A673 (cell line): ENCODE measurements at regions not wholly inside any gene's neighbourhood (a gene's known extent, or its start where the extent isn't known, plus 50 kb on each side); places are given as distances from the start of the nearest gene placed in this dataset.

ENCODE experiments used
- BruUV-seq: library from RNA; stranded (reverse); fragments of 400-500 nt; replicated peaks from 2 replicates; lab custom pipeline; 2021; lab: Mats Ljungman, UMichigan
- CTCF ChIA-PET: fragments of 300-600 bp; sonication (Branson Sonifier 250); formaldehyde crosslinking; loops from one replicate; lab custom pipeline; 2022; ENCODE audit warnings: antibody characterized with exemption; lab: Charles Lee
- POLR2A ChIA-PET: fragments of 300-600 bp; sonication (Branson Sonifier 250); formaldehyde crosslinking; loops from one replicate; lab custom pipeline; 2022; ENCODE audit warnings: antibody characterized with exemption; ENCODE audit not compliant: low non-redundant PET; lab: Charles Lee
- DNase-seq: peaks from one replicate; pipeline ENCODE4 v3.0.0-alpha.2; 2015; ENCODE audit warnings: low spot score
- H3K27ac ChIP-seq: fragments of 200-600 bp; sonication (generic); 2 replicates; pipeline ENCODE4 v1.5.1; 2016; ENCODE audit warnings: mixed run types, low read depth, mild to moderate bottlenecking, mixed read lengths, antibody characterized with exemption, low read length; ENCODE audit not compliant: poor library complexity, severe bottlenecking
- H3K27me3 ChIP-seq: fragments of 200-600 bp; sonication (generic); replicated peaks from 2 replicates; pipeline ENCODE4 v1.6.1; 2017; ENCODE audit warnings: mixed run types, low read depth, mild to moderate bottlenecking, mixed read lengths, antibody characterized with exemption, low read length; ENCODE audit not compliant: insufficient read depth, poor library complexity
- H3K36me3 ChIP-seq: fragments of 200-600 bp; sonication (generic); 2 replicates; pipeline ENCODE4 v1.6.1; 2016; ENCODE audit warnings: mixed run types, mild to moderate bottlenecking, mixed read lengths, antibody characterized with exemption, low read length; ENCODE audit not compliant: insufficient read depth, poor library complexity, severe bottlenecking
- H3K4me1 ChIP-seq: fragments of 200-600 bp; sonication (generic); 2 replicates; pipeline ENCODE4 v1.6.1; 2017; ENCODE audit warnings: mixed run types, mild to moderate bottlenecking, mixed read lengths, antibody characterized with exemption, low read length; ENCODE audit not compliant: insufficient read depth, poor library complexity, severe bottlenecking
- H3K4me3 ChIP-seq: fragments of 200-600 bp; sonication (generic); 2 replicates; pipeline ENCODE4 v1.5.1; 2016; ENCODE audit warnings: low read depth, mixed run types, mild to moderate bottlenecking, mixed read lengths, low read length; ENCODE audit not compliant: poor library complexity, severe bottlenecking
- H3K9me3 ChIP-seq: fragments of 200-600 bp; sonication (generic); 2 replicates; pipeline ENCODE4 v1.6.1; 2016; ENCODE audit warnings: mixed run types, low read depth, mild to moderate bottlenecking, mixed read lengths, antibody characterized with exemption, low read length; ENCODE audit not compliant: poor library complexity, severe bottlenecking
- EZH2 ChIP-seq: fragments of 200-600 bp; sonication (generic); IDR thresholded peaks from 2 replicates; pipeline ENCODE4 v1.6.1; 2017; ENCODE audit warnings: borderline replicate concordance, low read depth, mild to moderate bottlenecking, mixed read lengths, antibody characterized with exemption, low read length; ENCODE audit not compliant: poor library complexity, severe bottlenecking
- intact Hi-C: fragments of 100-400 bp; cut with micrococcal nuclease; formaldehyde crosslinking; loops from one replicate; pipeline ENCODE4 v1.10.0; 2022; ENCODE audit not compliant: unreplicated experiment
- TF ChIP-seq, protein P1 (sequence below): fragments of 300-800, 200-600 bp; sonication (generic); conservative IDR thresholded peaks from 2 replicates; pipeline ENCODE4 v1.5.1; 2017; ENCODE audit warnings: low read depth, mild to moderate bottlenecking, antibody characterized with exemption, low read length, moderate library complexity, mixed read lengths

GRCh38 chrX:39890807-39891206 lies 207.0 kb downstream of the BCOR start:
- H3K36me3 ChIP-seq: no peaks in the 10 kb centered on the region
- ChIA-PET CTCF (no interaction called here), POLR2A (no interaction called here)
- no peak for DNase-seq
- no peaks in the 10 kb centered on the region for H3K9me3 ChIP-seq
- intact Hi-C loops: no loop called here
- no peak overlapping the region for H3K4me3 ChIP-seq
- no peak overlapping the region for H3K27ac ChIP-seq
- TF ChIP-seq EZH2: no peak
- TF ChIP-seq, protein P1, sequence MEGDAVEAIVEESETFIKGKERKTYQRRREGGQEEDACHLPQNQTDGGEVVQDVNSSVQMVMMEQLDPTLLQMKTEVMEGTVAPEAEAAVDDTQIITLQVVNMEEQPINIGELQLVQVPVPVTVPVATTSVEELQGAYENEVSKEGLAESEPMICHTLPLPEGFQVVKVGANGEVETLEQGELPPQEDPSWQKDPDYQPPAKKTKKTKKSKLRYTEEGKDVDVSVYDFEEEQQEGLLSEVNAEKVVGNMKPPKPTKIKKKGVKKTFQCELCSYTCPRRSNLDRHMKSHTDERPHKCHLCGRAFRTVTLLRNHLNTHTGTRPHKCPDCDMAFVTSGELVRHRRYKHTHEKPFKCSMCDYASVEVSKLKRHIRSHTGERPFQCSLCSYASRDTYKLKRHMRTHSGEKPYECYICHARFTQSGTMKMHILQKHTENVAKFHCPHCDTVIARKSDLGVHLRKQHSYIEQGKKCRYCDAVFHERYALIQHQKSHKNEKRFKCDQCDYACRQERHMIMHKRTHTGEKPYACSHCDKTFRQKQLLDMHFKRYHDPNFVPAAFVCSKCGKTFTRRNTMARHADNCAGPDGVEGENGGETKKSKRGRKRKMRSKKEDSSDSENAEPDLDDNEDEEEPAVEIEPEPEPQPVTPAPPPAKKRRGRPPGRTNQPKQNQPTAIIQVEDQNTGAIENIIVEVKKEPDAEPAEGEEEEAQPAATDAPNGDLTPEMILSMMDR: no peak
- no peaks in the 10 kb centered on the region for H3K27me3 ChIP-seq
- peaks cover 18% of the 10 kb centered on the region for H3K4me1 ChIP-seq
- BruUV-seq: no TSS peak

GRCh38 chrX:39891781-39892180 lies 206.0 kb downstream of the BCOR start:
- no peak for DNase-seq
- POLR2A ChIA-PET: no interaction called here
- Histone ChIP-seq H3K9me3 (no peaks in the 10 kb centered on the region), H3K4me3 (no peak overlapping the region), H3K27me3 (no peaks in the 10 kb centered on the region), H3K4me1 (peaks cover 22% of the 10 kb centered on the region), H3K27ac (no peak overlapping the region), H3K36me3 (no peaks in the 10 kb centered on the region)
- TF ChIP-seq, protein P1: no peak
- TF ChIP-seq EZH2: no peak
- intact Hi-C loops: no loop called here
- no TSS peak for BruUV-seq
- CTCF ChIA-PET: no interaction called here

DNA sequence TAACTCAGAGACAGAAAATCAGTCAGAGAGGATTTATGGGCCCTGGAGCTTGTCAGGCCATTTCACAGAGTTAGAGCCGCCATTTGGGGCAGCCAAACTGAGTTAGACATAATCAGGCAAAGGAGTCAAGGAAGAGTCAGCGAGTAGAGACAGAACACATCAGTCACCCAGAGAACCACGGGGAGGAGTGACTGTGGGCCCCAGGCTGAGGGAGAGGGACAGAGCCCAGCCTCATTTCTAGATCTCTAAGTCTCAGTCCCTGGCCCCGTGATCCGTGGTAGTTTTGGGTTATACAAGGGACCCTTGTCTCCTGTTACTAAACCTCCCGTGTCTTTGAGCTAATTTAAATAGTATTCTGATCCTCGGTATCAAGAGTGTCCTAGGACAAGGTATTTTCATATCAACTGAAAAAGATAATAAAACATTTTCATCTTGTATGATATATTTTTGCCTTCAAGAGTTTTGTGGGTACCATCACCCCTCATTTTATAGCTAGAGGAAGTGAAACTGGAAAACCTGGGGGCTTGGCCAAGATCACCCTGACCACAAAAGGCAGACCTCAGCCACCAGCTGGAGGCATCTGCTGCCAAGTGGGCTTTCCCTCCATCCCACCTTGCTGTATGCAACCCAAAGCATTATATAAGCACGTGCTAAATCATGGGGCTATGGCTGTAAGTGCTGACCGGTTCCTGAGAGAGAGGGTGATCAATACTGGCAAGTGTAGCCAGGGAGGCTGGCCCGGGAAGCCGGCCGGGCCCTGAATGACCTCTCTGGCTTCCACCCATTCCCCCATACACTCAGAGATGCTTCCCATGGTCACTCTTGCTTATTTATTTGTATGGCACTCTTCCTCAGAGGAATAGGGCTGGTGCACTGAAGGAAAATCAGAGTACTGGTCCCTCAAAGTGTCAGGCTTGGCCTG lies 204.1 kb downstream of the BCOR start:
- BruUV-seq: no TSS peak
- intact Hi-C loops: no loop called here
- no peak for DNase-seq

More for the DNA sequence above, 204.1 kb downstream of the BCOR start:
- Histone ChIP-seq H3K36me3 (no peaks in the 10 kb centered on the region), H3K4me1 (peaks cover 34% of the 10 kb centered on the region), H3K4me3 (no peak overlapping the region), H3K27me3 (no peaks in the 10 kb centered on the region), H3K27ac (peak overlapping the region; percentile 37), H3K9me3 (no peaks in the 10 kb centered on the region)
- ChIA-PET CTCF (no interaction called here), POLR2A (interaction anchor here (0.7 kb wide), 1 partner anchor 86 kb away, joined by 4 read pairs; no protein-coding TSS in a partner anchor)
- TF ChIP-seq, protein P1: no peak
